ENCODE measurements at regions not wholly inside any gene's neighbourhood (a gene's known extent, or its start where the extent isn't known, plus 50 kb on each side); places are given as distances from the start of the nearest gene placed in this dataset.

DNA sequence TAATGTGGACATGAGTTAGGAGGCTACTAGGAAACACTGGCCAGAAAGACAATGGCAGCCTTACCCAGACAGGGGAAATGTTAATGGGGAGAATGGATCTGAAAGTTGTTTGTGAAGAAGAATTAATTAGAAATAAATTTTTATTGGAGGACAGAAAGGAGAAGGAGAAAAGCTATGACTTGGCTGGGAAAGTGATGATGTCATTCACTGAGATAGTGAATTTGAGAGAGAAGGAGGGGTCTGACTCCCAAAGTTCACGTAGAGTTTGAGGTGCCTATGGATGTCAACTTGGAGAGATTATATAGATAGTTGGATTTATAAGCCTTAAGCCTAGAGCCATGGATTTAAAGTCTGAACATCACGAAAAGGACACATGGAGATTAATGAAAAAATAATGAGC lies 144.6 kb upstream of the ZNF521 start:
- no peak overlapping the region for H3K4me3 ChIP-seq
- Mint-ChIP-seq H3K9me3 (peaks cover 4% of the 10 kb centered on the region; the same call in 2 of the 3 replicates), H3K27ac (no peak overlapping the region), H3K36me3 (ENCODE audit: low read depth) (no peaks in the 10 kb centered on the region), H3K4me3 (no peak overlapping the region), H3K4me1 (peaks cover 5% of the 10 kb centered on the region; the same call in 2 of the 3 replicates), H3K27me3 (ENCODE audit: insufficient read depth, low read depth, poor library complexity) (no peaks in the 10 kb centered on the region)
- H3K79me2 ChIP-seq (replicated peaks; ENCODE audit: insufficient read depth), result no peaks in the 10 kb centered on the region
- H2AFZ ChIP-seq, result no peak overlapping the region
- H4K20me1 ChIP-seq (replicated peaks; ENCODE audit: insufficient read depth), result no peaks in the 10 kb centered on the region
- no peaks in the 10 kb centered on the region for H3K4me1 ChIP-seq (ENCODE audit: insufficient read depth)
- no peaks in the 10 kb centered on the region for H3K27me3 ChIP-seq (ENCODE audit: insufficient read depth)
- H3K4me2 ChIP-seq, result no peak overlapping the region
- peaks cover 7% of the 10 kb centered on the region; the same call in 1 of the 2 replicates for H3K9me2 ChIP-seq (ENCODE audit: insufficient read depth)
- H3K27ac ChIP-seq (ENCODE audit: low read depth), result no peak overlapping the region
- TF ChIP-seq, protein P1, sequence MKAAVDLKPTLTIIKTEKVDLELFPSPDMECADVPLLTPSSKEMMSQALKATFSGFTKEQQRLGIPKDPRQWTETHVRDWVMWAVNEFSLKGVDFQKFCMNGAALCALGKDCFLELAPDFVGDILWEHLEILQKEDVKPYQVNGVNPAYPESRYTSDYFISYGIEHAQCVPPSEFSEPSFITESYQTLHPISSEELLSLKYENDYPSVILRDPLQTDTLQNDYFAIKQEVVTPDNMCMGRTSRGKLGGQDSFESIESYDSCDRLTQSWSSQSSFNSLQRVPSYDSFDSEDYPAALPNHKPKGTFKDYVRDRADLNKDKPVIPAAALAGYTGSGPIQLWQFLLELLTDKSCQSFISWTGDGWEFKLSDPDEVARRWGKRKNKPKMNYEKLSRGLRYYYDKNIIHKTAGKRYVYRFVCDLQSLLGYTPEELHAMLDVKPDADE (IDR thresholded peaks at IDR 0.05), result no peak
- no peak for TF ChIP-seq NANOG (IDR thresholded peaks at IDR 0.05; ENCODE audit: borderline replicate concordance)
- TF ChIP-seq, protein P2, sequence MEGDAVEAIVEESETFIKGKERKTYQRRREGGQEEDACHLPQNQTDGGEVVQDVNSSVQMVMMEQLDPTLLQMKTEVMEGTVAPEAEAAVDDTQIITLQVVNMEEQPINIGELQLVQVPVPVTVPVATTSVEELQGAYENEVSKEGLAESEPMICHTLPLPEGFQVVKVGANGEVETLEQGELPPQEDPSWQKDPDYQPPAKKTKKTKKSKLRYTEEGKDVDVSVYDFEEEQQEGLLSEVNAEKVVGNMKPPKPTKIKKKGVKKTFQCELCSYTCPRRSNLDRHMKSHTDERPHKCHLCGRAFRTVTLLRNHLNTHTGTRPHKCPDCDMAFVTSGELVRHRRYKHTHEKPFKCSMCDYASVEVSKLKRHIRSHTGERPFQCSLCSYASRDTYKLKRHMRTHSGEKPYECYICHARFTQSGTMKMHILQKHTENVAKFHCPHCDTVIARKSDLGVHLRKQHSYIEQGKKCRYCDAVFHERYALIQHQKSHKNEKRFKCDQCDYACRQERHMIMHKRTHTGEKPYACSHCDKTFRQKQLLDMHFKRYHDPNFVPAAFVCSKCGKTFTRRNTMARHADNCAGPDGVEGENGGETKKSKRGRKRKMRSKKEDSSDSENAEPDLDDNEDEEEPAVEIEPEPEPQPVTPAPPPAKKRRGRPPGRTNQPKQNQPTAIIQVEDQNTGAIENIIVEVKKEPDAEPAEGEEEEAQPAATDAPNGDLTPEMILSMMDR (conservative IDR thresholded peaks at IDR 0.05; ENCODE audit: low read depth in 2 of 2), result no peak
- no peak for TF ChIP-seq EZH2phosphoT487 (IDR thresholded peaks at IDR 0.05; ENCODE audit: unreplicated experiment)
- no peak for TF ChIP-seq POLR2AphosphoS5 (IDR thresholded peaks at IDR 0.05; ENCODE audit: low read depth)
- TF ChIP-seq, protein P3, sequence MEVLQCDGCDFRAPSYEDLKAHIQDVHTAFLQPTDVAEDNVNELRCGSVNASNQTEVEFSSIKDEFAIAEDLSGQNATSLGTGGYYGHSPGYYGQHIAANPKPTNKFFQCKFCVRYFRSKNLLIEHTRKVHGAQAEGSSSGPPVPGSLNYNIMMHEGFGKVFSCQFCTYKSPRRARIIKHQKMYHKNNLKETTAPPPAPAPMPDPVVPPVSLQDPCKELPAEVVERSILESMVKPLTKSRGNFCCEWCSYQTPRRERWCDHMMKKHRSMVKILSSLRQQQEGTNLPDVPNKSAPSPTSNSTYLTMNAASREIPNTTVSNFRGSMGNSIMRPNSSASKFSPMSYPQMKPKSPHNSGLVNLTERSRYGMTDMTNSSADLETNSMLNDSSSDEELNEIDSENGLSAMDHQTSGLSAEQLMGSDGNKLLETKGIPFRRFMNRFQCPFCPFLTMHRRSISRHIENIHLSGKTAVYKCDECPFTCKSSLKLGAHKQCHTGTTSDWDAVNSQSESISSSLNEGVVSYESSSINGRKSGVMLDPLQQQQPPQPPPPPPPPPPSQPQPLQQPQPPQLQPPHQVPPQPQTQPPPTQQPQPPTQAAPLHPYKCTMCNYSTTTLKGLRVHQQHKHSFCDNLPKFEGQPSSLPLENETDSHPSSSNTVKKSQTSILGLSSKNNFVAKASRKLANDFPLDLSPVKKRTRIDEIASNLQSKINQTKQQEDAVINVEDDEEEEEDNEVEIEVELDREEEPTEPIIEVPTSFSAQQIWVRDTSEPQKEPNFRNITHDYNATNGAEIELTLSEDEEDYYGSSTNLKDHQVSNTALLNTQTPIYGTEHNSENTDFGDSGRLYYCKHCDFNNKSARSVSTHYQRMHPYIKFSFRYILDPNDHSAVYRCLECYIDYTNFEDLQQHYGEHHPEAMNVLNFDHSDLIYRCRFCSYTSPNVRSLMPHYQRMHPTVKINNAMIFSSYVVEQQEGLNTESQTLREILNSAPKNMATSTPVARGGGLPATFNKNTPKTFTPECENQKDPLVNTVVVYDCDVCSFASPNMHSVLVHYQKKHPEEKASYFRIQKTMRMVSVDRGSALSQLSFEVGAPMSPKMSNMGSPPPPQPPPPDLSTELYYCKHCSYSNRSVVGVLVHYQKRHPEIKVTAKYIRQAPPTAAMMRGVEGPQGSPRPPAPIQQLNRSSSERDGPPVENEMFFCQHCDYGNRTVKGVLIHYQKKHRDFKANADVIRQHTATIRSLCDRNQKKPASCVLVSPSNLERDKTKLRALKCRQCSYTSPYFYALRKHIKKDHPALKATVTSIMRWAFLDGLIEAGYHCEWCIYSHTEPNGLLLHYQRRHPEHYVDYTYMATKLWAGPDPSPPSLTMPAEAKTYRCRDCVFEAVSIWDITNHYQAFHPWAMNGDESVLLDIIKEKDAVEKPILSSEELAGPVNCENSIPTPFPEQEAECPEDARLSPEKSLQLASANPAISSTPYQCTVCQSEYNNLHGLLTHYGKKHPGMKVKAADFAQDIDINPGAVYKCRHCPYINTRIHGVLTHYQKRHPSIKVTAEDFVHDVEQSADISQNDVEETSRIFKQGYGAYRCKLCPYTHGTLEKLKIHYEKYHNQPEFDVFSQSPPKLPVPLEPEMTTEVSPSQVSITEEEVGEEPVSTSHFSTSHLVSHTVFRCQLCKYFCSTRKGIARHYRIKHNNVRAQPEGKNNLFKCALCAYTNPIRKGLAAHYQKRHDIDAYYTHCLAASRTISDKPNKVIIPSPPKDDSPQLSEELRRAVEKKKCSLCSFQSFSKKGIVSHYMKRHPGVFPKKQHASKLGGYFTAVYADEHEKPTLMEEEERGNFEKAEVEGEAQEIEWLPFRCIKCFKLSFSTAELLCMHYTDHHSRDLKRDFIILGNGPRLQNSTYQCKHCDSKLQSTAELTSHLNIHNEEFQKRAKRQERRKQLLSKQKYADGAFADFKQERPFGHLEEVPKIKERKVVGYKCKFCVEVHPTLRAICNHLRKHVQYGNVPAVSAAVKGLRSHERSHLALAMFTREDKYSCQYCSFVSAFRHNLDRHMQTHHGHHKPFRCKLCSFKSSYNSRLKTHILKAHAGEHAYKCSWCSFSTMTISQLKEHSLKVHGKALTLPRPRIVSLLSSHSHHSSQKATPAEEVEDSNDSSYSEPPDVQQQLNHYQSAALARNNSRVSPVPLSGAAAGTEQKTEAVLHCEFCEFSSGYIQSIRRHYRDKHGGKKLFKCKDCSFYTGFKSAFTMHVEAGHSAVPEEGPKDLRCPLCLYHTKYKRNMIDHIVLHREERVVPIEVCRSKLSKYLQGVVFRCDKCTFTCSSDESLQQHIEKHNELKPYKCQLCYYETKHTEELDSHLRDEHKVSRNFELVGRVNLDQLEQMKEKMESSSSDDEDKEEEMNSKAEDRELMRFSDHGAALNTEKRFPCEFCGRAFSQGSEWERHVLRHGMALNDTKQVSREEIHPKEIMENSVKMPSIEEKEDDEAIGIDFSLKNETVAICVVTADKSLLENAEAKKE (CRISPR knock-in tag; IDR thresholded peaks at IDR 0.05), result no peak
- TF ChIP-seq, protein P4, sequence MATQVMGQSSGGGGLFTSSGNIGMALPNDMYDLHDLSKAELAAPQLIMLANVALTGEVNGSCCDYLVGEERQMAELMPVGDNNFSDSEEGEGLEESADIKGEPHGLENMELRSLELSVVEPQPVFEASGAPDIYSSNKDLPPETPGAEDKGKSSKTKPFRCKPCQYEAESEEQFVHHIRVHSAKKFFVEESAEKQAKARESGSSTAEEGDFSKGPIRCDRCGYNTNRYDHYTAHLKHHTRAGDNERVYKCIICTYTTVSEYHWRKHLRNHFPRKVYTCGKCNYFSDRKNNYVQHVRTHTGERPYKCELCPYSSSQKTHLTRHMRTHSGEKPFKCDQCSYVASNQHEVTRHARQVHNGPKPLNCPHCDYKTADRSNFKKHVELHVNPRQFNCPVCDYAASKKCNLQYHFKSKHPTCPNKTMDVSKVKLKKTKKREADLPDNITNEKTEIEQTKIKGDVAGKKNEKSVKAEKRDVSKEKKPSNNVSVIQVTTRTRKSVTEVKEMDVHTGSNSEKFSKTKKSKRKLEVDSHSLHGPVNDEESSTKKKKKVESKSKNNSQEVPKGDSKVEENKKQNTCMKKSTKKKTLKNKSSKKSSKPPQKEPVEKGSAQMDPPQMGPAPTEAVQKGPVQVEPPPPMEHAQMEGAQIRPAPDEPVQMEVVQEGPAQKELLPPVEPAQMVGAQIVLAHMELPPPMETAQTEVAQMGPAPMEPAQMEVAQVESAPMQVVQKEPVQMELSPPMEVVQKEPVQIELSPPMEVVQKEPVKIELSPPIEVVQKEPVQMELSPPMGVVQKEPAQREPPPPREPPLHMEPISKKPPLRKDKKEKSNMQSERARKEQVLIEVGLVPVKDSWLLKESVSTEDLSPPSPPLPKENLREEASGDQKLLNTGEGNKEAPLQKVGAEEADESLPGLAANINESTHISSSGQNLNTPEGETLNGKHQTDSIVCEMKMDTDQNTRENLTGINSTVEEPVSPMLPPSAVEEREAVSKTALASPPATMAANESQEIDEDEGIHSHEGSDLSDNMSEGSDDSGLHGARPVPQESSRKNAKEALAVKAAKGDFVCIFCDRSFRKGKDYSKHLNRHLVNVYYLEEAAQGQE (IDR thresholded peaks at IDR 0.05; ENCODE audit: unreplicated experiment), result no peak
- no peak for TF ChIP-seq CREB1 (CRISPR knock-in tag; IDR thresholded peaks at IDR 0.05; ENCODE audit: low read depth)
- no peak for TF ChIP-seq ZNF331 (CRISPR knock-in tag; IDR thresholded peaks at IDR 0.05; ENCODE audit: low read depth)
- TF ChIP-seq STAT1 (IDR thresholded peaks at IDR 0.05; ENCODE audit: unreplicated experiment), result no peak
- TF ChIP-seq EZH2 (IDR thresholded peaks at IDR 0.05; ENCODE audit: low read depth, unreplicated experiment), result no peak
- no peak for TF ChIP-seq JUNB (IDR thresholded peaks at IDR 0.05; ENCODE audit: unreplicated experiment)
- no peak for TF ChIP-seq ZNF114 (CRISPR knock-in tag; IDR thresholded peaks at IDR 0.05)
- no peak for DNase-seq (ENCODE audit: low spot score)
- no peaks in the 10 kb centered on the region for H3F3A ChIP-seq (replicated peaks; ENCODE audit: low read depth)
- no peak for ATAC-seq
- H3K36me3 ChIP-seq (ENCODE audit: insufficient read depth), result no peaks in the 10 kb centered on the region

Measured in GM23338 (cell line).